MV-4-11 (cell line): ENCODE measurements at regions not wholly inside any gene's neighbourhood (a gene's known extent, or its start where the extent isn't known, plus 50 kb on each side); places are given as distances from the start of the nearest gene placed in this dataset.
A peak's percentile ranks its signal among the peaks of the same experiment; 100 is the strongest.
"Not testable (repeated sequence)": the region's sequence is repeated elsewhere in the genome, so short reads cannot be mapped to it uniquely, and the experiment has no call there.

ENCODE experiments used
- DNase-seq: peaks from one replicate; lab custom pipeline; 2025; lab: John Stamatoyannopoulos, UW

DNA sequence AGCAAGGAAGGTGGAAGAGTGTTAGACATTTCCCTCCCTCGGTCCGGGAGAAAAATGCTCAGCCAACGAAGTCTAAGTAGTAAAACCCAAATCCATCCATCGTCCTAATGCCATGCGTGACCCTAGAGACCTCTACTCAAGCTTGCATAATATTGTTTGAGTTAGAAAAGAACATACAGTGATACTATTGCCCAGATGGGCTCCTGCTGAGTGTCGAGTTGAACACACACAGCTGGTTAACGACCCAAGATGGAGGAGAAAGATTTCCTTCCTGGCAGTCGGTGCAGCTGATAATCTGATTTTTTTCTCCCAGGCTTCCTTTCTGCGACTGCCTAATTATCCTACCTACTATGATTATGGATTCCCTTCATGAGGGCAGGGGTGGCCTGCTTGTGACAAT lies 164.4 kb upstream of the KCNG1 start:
- no peak for DNase-seq

- DNase-seq: no peak
These were observed 163.0 kb upstream of the KCNG1 start for GRCh38 chr20:51185861-51186260.

DNA sequence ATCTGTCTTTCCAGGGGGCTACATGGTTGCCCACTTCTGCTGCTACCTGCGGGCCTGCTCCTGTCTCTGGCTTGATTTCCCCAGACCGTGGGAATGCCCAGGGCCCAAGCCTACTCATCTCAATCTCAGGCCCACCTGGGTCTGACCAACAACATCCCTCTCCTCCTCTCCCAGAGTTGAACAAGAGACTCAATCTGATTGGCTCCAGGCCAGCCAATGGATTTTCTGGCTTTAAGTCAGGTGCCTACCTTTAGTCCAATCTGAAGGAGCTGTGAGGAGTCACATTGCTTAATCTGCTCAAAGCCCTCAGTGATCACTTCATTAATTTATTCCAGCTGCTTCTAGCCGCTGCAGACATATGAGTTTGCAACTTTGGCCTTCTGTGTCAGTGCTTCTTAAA lies 162.4 kb upstream of the KCNG1 start:
- DNase-seq: no peak

GRCh38 chr20:51184289-51184688 lies 161.4 kb upstream of the KCNG1 start:
- no peak for DNase-seq

- DNase-seq: peak; percentile 57
These were observed 160.5 kb upstream of the KCNG1 start for GRCh38 chr20:51183451-51183850.

- DNase-seq: no peak
These were observed 159.7 kb upstream of the KCNG1 start for GRCh38 chr20:51182571-51182970.

DNA sequence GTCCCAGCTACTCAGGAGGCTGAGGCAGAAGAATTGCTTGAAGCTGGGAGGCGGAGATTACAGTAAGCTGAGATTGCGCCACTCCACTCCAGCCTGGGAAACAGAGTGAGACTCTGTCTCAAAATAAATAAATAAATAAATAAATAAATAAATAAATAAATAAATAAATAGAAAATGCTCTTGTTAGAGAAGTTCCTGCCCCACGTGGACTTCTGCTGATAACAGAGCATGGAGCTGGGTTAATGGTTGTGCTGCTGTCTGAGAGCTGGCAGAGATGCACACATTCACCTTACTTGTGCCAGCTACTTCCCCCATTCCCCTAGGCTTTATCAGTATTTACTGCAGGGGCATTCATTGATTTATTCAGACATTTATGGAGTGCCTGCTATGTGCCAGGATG lies 155.2 kb upstream of the KCNG1 start:
- DNase-seq: no peak

GRCh38 chr20:51176876-51177275 lies 154.0 kb upstream of the KCNG1 start:
- DNase-seq: no peak

GRCh38 chr20:51176446-51176845 lies 153.5 kb upstream of the KCNG1 start:
- DNase-seq: no peak

DNA sequence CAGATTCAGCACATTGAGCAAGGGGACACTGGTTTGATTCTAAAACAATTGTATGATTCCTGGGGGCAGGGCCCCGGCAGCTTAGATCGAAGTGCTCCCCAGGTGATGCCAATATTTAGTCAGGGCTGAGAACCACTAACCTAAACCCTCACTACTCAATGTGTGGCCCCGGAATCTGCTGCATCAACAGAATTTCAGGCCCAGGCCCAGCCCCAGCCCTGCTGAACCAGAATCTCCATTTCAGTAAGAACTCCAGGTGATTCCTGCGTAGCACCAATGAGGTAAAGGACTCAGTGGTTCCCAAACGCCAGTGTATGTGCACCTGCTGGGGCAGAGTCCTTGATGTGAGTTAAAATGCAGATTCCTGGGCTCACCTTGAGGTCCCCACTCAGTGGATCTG lies 152.8 kb upstream of the KCNG1 start:
- DNase-seq: no peak

- no peak for DNase-seq
These were observed 152.2 kb upstream of the KCNG1 start for GRCh38 chr20:51175156-51175555.

- DNase-seq: no peak
These were observed 151.6 kb upstream of the KCNG1 start for GRCh38 chr20:51174536-51174935.

- DNase-seq: no peak
These were observed 149.9 kb upstream of the KCNG1 start for GRCh38 chr20:51172558-51173428.

DNA sequence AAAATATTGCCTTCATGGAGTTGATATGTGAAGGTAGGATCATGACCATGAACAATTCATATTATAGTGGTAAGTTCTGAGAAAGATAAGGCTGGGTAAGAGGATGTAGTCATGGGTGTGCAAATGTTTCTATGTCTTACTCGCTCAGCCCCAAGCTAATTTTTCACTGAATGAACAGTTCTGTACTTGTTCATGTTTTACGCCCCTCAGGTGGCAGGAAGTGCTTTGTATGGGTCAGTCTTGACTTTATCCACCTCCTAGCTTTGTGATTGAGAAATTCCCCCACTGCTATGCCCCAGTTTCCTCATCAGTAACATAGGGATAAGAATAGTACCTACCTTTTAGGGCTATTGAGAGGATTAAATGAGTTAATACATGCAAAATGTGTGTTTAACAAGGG lies 148.2 kb upstream of the KCNG1 start:
- DNase-seq: no peak

DNA sequence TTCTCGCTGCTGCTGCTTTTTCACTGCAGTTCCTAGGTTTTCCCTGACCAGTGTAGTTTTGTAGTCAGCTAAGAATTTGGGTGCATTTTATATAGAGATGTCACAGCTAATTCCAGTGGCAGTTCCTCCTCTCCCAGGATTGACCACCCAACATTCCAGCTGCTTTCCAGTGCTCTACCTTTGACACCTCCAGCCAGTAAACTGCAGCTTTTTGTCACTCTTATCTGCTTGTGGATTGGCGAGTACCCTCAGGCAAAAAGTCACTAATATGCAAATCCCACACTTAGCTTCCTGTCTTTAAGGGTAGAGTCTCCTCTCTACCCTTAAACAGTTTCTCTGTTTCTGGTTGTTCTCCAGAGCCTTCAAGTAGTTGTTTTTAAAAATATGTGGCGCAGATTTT lies 146.9 kb upstream of the KCNG1 start:
- no peak for DNase-seq

GRCh38 chr20:51167911-51168310 lies 145.0 kb upstream of the KCNG1 start:
- not testable (repeated sequence) for DNase-seq

DNA sequence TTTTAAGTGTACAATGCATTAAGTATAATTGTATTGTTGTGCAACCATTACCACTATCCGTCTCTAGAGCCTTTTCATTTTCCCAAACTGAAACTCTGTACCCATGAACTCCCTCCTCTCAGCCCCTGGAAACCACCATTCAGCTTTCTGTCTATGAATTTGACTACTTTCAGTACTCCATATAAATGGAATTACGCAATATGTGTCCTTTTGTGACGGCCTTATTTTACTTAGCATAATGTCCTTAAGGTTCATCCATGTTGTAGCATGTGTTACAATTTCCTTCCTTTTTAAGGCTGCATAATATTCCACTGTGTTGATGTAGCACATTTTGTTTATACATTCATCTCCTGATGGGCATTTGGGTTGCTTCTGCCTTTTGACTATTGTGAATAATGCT lies 143.6 kb upstream of the KCNG1 start:
- DNase-seq: peak; percentile 29

DNA sequence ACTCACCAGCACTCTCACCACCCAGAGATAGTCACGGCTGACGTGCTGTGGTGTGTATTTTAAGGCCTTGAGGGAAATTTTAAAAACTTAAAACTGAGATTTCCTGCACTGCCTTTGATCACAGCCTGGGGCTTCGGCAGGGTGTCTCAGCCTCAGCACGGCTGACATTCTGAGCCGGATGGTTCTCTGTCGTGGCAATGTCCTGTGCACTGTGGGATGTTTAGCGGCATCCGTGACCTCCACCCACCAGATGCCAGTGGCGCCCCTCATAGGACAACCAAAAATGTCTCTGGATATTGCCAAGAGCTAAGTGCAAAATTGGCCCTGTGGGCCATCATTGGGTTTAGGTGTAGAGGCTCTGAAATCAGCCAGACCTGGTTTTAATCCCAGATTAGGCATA lies 142.2 kb upstream of the KCNG1 start:
- no peak for DNase-seq

- DNase-seq: no peak
These were observed 141.8 kb upstream of the KCNG1 start for GRCh38 chr20:51164731-51165130.

- no peak for DNase-seq
These were observed 141.2 kb upstream of the KCNG1 start for GRCh38 chr20:51163996-51164600.

DNA sequence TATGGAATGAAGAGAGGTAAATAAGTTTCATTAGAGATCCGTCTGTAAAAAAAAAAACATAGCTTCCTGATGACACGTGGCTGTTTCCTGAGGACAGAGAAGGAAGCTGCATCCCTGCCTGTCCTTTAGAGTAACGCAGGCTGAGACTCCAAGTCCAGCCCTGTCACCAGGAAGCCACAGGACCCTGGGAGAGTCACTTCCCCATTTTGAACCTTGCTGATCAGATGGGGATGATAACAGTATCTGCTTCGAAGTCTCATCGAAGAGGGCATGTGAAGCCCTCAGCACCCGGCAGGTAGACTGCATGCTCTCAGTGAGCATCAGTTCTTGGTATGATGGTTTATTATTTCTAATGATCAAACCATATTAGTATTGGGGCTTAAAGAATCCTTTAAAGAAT lies 139.1 kb upstream of the KCNG1 start:
- peak; percentile 45 for DNase-seq

- no peak for DNase-seq
These were observed 137.9 kb upstream of the KCNG1 start for GRCh38 chr20:51160821-51161220.

GRCh38 chr20:51159981-51160380 lies 137.1 kb upstream of the KCNG1 start:
- no peak for DNase-seq

GRCh38 chr20:51159303-51159702 lies 136.4 kb upstream of the KCNG1 start:
- no peak for DNase-seq
